Panc1 (cell line): ENCODE measurements at regions not wholly inside any gene's neighbourhood (a gene's known extent, or its start where the extent isn't known, plus 50 kb on each side); places are given as distances from the start of the nearest gene placed in this dataset.

Source experiments
- CTCF ChIP-seq: fragments of 450-650 bp; IDR thresholded peaks from 2 replicates; pipeline ENCODE4 v1.5.1; 2017; ENCODE audit warnings: mild to moderate bottlenecking
- POLR2AphosphoS5 ChIP-seq: IDR thresholded peaks from 2 replicates; pipeline ENCODE4 v1.6.1; 2012; ENCODE audit warnings: mild to moderate bottlenecking, low read depth, low read length, moderate library complexity
- REST ChIP-seq, 2 experiments: IDR thresholded peaks; 2 replicates each; pipeline ENCODE4 v1.6.1; 2011 to 2012; ENCODE audit warnings: low read depth in 2 of 2, control low read depth in 1 of 2, low read length in 1 of 2, mild to moderate bottlenecking in 1 of 2, moderate library complexity in 1 of 2; ENCODE audit not compliant: insufficient read depth in 1 of 2

- TF ChIP-seq CTCF (no peak), POLR2AphosphoS5 (no peak), REST (IDR thresholded peaks at IDR 0.05; ENCODE audit: insufficient read depth in 1 of 2, low read depth in 2 of 2, low read length in 1 of 2) (no peak)
These were observed 643.1 kb downstream of the SLC4A3 start for GRCh38 chr2:220270481-220271070.
